Panc1 (cell line): ENCODE measurements at regions not wholly inside any gene's neighbourhood (a gene's known extent, or its start where the extent isn't known, plus 50 kb on each side); places are given as distances from the start of the nearest gene placed in this dataset.

ENCODE experiments used
- CTCF ChIP-seq: fragments of 450-650 bp; IDR thresholded peaks from 2 replicates; pipeline ENCODE4 v1.5.1; 2017; ENCODE audit warnings: mild to moderate bottlenecking
- POLR2AphosphoS5 ChIP-seq: IDR thresholded peaks from 2 replicates; pipeline ENCODE4 v1.6.1; 2012; ENCODE audit warnings: mild to moderate bottlenecking, low read depth, low read length, moderate library complexity
- SIN3A ChIP-seq: IDR thresholded peaks from 2 replicates; pipeline ENCODE4 v1.6.1; 2012; ENCODE audit warnings: low read depth, mild to moderate bottlenecking, low read length, moderate library complexity, borderline replicate concordance; ENCODE audit not compliant: insufficient read depth

GRCh38 chr9:108652851-108653250 is 202.9 kb downstream of the ACTL7B start:
- TF ChIP-seq CTCF (no peak), POLR2AphosphoS5 (no peak), SIN3A (no peak)
